PFSK-1 (cell line): ENCODE measurements at regions not wholly inside any gene's neighbourhood (a gene's known extent, or its start where the extent isn't known, plus 50 kb on each side); places are given as distances from the start of the nearest gene placed in this dataset.

Experiments used
- POLR2AphosphoS5 ChIP-seq: IDR thresholded peaks from 2 replicates; pipeline ENCODE4 v1.6.1; 2012; ENCODE audit warnings: low read depth, mild to moderate bottlenecking, control low read depth, low read length, moderate library complexity
- TAF1 ChIP-seq: IDR thresholded peaks from 2 replicates; pipeline ENCODE4 v1.6.1; 2012; ENCODE audit warnings: low read length, control low read depth, borderline replicate concordance; ENCODE audit not compliant: insufficient read depth
- TF ChIP-seq, protein P1 (sequence below), 2 experiments: IDR thresholded peaks; 2 replicates each; pipeline versions ENCODE4 v1.6.1 to v1.8.0; 2011 to 2012; ENCODE audit warnings: low read depth in 2 of 2, low read length in 2 of 2, control low read depth in 1 of 2, inconsistent platforms in 1 of 2, mild to moderate bottlenecking in 1 of 2, moderate library complexity in 1 of 2; ENCODE audit not compliant: insufficient read depth in 1 of 2

DNA sequence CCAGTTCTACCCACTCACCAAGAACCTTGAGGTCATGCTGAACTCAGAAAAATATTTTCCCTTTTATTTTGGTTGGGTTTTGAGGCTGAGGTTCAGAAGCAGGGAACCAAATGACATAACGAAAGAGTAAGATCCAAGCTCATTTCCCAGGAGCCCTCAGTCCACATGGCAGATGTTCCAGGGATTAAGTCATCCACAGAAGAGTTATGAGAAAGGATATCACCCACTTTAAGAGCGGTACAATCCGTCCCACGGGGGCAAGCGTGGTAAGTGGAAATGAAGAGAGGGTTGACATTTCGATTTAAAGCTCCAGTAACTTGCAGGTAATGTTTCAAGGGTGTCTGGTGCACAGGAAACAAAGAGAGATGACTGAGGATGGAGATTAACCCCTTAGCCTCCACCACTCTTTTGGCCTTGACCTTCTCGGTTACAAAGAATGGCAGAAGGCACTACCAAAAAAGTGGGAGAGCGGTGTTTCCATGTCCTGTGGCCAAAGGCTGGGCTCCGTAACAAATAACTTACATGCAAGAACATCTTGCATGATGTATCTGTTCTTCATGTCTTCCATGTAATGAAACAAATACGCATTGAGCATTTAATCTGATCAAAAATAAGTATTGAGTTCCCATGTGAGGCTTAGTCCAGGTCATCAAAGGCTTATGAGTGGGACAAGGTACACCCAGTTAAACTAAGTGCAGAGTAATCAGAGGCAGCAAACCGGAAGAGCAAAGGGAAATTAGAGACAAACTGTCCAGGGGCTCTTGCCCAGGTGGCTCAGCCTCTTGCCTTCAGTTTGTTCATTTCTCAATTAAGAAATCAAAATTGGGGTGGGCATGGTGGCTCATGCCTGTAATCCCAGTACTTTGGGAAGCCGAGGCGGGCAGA, 241.4 kb downstream of the TOMM20 start:
- TF ChIP-seq TAF1 (no peak), POLR2AphosphoS5 (no peak)
- TF ChIP-seq, protein P1, sequence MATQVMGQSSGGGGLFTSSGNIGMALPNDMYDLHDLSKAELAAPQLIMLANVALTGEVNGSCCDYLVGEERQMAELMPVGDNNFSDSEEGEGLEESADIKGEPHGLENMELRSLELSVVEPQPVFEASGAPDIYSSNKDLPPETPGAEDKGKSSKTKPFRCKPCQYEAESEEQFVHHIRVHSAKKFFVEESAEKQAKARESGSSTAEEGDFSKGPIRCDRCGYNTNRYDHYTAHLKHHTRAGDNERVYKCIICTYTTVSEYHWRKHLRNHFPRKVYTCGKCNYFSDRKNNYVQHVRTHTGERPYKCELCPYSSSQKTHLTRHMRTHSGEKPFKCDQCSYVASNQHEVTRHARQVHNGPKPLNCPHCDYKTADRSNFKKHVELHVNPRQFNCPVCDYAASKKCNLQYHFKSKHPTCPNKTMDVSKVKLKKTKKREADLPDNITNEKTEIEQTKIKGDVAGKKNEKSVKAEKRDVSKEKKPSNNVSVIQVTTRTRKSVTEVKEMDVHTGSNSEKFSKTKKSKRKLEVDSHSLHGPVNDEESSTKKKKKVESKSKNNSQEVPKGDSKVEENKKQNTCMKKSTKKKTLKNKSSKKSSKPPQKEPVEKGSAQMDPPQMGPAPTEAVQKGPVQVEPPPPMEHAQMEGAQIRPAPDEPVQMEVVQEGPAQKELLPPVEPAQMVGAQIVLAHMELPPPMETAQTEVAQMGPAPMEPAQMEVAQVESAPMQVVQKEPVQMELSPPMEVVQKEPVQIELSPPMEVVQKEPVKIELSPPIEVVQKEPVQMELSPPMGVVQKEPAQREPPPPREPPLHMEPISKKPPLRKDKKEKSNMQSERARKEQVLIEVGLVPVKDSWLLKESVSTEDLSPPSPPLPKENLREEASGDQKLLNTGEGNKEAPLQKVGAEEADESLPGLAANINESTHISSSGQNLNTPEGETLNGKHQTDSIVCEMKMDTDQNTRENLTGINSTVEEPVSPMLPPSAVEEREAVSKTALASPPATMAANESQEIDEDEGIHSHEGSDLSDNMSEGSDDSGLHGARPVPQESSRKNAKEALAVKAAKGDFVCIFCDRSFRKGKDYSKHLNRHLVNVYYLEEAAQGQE (IDR thresholded peaks at IDR 0.05; ENCODE audit: insufficient read depth in 1 of 2, low read depth in 2 of 2, low read length in 2 of 2), result no peak
